GM13976 (cell line): ENCODE measurements at regions not wholly inside any gene's neighbourhood (a gene's known extent, or its start where the extent isn't known, plus 50 kb on each side); places are given as distances from the start of the nearest gene placed in this dataset.

Experiments
- DNase-seq: peaks from one replicate; pipeline ENCODE4 v3.0.0; 2012; ENCODE audit warnings: low spot score
- CTCF ChIP-seq: IDR thresholded peaks from 2 replicates; pipeline ENCODE4 v1.5.1; 2012; ENCODE audit warnings: borderline replicate concordance, mild to moderate bottlenecking; ENCODE audit not compliant: insufficient read depth; ENCODE audit errors: extremely low read depth, missing control alignments, control extremely low read depth
- in situ Hi-C: fragments of 300-500 bp; cut with MboI; formaldehyde crosslinking; loops from one replicate; pipeline ENCODE4 v1.12.0; 2022; ENCODE audit warnings: low sequenced_read_pairs, mixed read lengths, inconsistent platforms; ENCODE audit not compliant: unreplicated experiment

- DNase-seq = no peak
- in situ Hi-C loops = no loop called here
- no peak for TF ChIP-seq CTCF
Measured at GRCh38 chr10:4215485-4215884, 430.5 kb upstream of the KLF6 start.

- no peak for TF ChIP-seq CTCF
- in situ Hi-C loops = no loop called here
- DNase-seq = no peak
Measured at GRCh38 chr10:4214908-4215307, 429.9 kb upstream of the KLF6 start.

GRCh38 chr10:4213441-4213840 is 428.4 kb upstream of the KLF6 start:
- in situ Hi-C loops = no loop called here
- no peak for TF ChIP-seq CTCF

GRCh38 chr10:4212111-4212630 is 427.2 kb upstream of the KLF6 start:
- no peak for DNase-seq
- TF ChIP-seq CTCF = no peak
- in situ Hi-C loops = no loop called here

More at GRCh38 chr10:4213441-4213840, 428.4 kb upstream of the KLF6 start:
- DNase-seq = no peak

GRCh38 chr10:4208499-4208898 is 423.5 kb upstream of the KLF6 start:
- in situ Hi-C loops = no loop called here
- no peak for DNase-seq
- TF ChIP-seq CTCF = no peak

- no peak for DNase-seq
- in situ Hi-C loops = no loop called here
- no peak for TF ChIP-seq CTCF
Measured at GRCh38 chr10:4205113-4205512, 420.1 kb upstream of the KLF6 start.

GRCh38 chr10:4202938-4203337 is 417.9 kb upstream of the KLF6 start:
- no peak for DNase-seq
- in situ Hi-C loops = no loop called here
- no peak for TF ChIP-seq CTCF
